Heart right ventricle (tissue), 16 donors: ENCODE measurements at regions not wholly inside any gene's neighbourhood (a gene's known extent, or its start where the extent isn't known, plus 50 kb on each side); places are given as distances from the start of the nearest gene placed in this dataset.

Experiments
- ATAC-seq, 8 donors: fragments of 200-7000 bp; cut with Tn5 transposase; one replicate each; pipeline ENCODE4 v1.9.1; 2020; ENCODE audit warnings: mild to moderate bottlenecking in 8 of 8, moderate library complexity in 8 of 8, moderate number of reproducible peaks in 1 of 8
- DNase-seq, 2 donors: peaks; one replicate each; pipeline ENCODE4 v3.0.0-alpha.2; 2020
- H3K27ac ChIP-seq, 10 donors: fragments of 200-600 bp; sonication (generic) in 2 of 10; one replicate each; pipeline versions ENCODE4 v1.5.0 to v1.8.0; 2020 to 2022; ENCODE audit warnings: mild to moderate bottlenecking in 3 of 10
- H3K27me3 ChIP-seq, 7 donors: fragments of 200-600 bp; one replicate each; pipeline ENCODE4 v1.8.0; 2021 to 2022; ENCODE audit warnings: mild to moderate bottlenecking in 2 of 7
- H3K36me3 ChIP-seq, 9 donors: fragments of 200-600 bp; sonication (generic) in 1 of 9; one replicate each; pipeline versions ENCODE4 v1.5.0 to v1.8.0; 2020 to 2022; ENCODE audit warnings: mild to moderate bottlenecking in 2 of 9
- H3K4me1 ChIP-seq, 9 donors: fragments of 200-600 bp; sonication (generic) in 1 of 9; one replicate each; pipeline versions ENCODE4 v1.5.0 to v1.8.0; 2020 to 2022; ENCODE audit warnings: mild to moderate bottlenecking in 4 of 9
- H3K4me3 ChIP-seq, 10 donors: fragments of 200-600 bp; sonication (generic) in 2 of 10; one replicate each; pipeline versions ENCODE4 v1.5.0 to v1.8.0; 2020 to 2022; ENCODE audit warnings: mild to moderate bottlenecking in 7 of 10, moderate library complexity in 2 of 10
- H3K9me3 ChIP-seq, 11 donors: fragments of 200-600 bp in 10 of 11; sonication (generic) in 2 of 11; one replicate each; pipeline versions ENCODE4 v1.5.0 to v1.8.0; 2013 to 2022; ENCODE audit warnings: mild to moderate bottlenecking in 2 of 11, control low read depth in 1 of 11, moderate library complexity in 1 of 11
- WGBS, 2 donors: extraction: QIAGEN DNeasy Blood & Tissue Kit; methylation state at CpG; one replicate each; pipeline ENCODE4 v1.1.7; 2013; ENCODE audit warnings: inconsistent platforms in 1 of 2; 5-methylcytosine and 5-hydroxymethylcytosine counted together
- intact Hi-C, 10 donors: fragments of 100-400 bp; cut with DNase I; formaldehyde crosslinking; loops; one replicate each; pipeline versions ENCODE4 v1.11.1 to v1.14.2; 2022
- TF ChIP-seq, protein P1 (sequence below), 9 donors: fragments of 200-600 bp; sonication (generic) in 2 of 9; IDR thresholded peaks; one replicate each; pipeline versions ENCODE4 v1.5.0 to v1.8.0; 2021 to 2022; ENCODE audit warnings: antibody characterized with exemption in 9 of 9, mild to moderate bottlenecking in 5 of 9, moderate library complexity in 1 of 9
- donor health status: Arrhythmogenic right ventricular cardiomyopathy.
- donor health status: ischemic (EF 13 %, LVEDD 7.1; RV severe dilation, severe dysfunction).
- donor health status: healthy with polysubstance abuse.
- donor health status: DM: no; HTN: yes; CAD: no.
- donor health status: DM: no; HTN: no; CAD: no.
- donor health status: ischemic (EF 25% LVEDD 6.9; RV normal size, moderate dysfunction).
- donor health status: ischemic (EF 25% LVEDD 5.7; RV mildly dilated, moderate dysfunction).
- donor health status: healthy.
- donor health status: DM: yes; HTN: yes; CAD: no.
- donor health status: Ischemic cardiomyopathy.
- donor health status: ischemic (EF 35%, LVEDD 5.7; RV mildly dilated, moderate dysfunction).
- donor health status: nonischemic (EF 11% LVEDD 7.7; RV severe dilation, severe dysfunction).
- donor health status: DM: yes; HTN: yes; CAD: no.
- donor health status: PGD.
- donor health status: ischemic (EF 29% LVEDD 5.4; RV normal size, mild dysfunction).
- donor health status: nonischemic (EF 23%, LVEDD 6.1; RV moderate dilation, normal function).

DNA sequence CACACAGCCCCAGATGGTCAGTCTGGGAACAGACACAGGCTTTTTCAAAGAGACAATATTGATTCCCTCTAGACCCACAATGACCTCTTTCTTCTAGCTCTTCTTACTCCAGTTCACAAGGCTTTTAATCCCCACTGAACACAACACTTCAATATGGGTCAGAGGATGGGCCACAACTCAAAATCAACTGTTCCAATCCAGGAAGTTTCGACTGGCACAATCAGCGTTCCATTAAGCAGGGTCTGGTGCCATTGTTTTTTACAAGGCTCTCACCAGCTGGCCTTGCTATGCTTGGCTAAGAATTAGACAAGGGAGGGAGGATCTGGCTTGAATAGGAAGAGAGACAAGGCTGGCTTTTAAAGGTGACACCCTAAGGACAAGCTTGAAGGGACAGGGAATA, 199.4 kb upstream of the SLC24A2 start:
- Histone ChIP-seq H3K36me3 (no peaks in the 10 kb centered on the region), H3K9me3 (peaks cover 0 to 14% (median 0%) of the 10 kb centered on the region in 11 donors), H3K4me1 (no peaks in the 10 kb centered on the region), H3K4me3 (no peak overlapping the region), H3K27me3 (no peaks in the 10 kb centered on the region), H3K27ac (no peak overlapping the region)
- TF ChIP-seq, protein P1, sequence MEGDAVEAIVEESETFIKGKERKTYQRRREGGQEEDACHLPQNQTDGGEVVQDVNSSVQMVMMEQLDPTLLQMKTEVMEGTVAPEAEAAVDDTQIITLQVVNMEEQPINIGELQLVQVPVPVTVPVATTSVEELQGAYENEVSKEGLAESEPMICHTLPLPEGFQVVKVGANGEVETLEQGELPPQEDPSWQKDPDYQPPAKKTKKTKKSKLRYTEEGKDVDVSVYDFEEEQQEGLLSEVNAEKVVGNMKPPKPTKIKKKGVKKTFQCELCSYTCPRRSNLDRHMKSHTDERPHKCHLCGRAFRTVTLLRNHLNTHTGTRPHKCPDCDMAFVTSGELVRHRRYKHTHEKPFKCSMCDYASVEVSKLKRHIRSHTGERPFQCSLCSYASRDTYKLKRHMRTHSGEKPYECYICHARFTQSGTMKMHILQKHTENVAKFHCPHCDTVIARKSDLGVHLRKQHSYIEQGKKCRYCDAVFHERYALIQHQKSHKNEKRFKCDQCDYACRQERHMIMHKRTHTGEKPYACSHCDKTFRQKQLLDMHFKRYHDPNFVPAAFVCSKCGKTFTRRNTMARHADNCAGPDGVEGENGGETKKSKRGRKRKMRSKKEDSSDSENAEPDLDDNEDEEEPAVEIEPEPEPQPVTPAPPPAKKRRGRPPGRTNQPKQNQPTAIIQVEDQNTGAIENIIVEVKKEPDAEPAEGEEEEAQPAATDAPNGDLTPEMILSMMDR (IDR thresholded peaks at IDR 0.05): no peak
- intact Hi-C loops: no loop called here
- no peak for DNase-seq
- no peak for ATAC-seq
- WGBS, 2 donors: 59 to 69% methylated on average over 2 of the region's 2 CpGs

DNA sequence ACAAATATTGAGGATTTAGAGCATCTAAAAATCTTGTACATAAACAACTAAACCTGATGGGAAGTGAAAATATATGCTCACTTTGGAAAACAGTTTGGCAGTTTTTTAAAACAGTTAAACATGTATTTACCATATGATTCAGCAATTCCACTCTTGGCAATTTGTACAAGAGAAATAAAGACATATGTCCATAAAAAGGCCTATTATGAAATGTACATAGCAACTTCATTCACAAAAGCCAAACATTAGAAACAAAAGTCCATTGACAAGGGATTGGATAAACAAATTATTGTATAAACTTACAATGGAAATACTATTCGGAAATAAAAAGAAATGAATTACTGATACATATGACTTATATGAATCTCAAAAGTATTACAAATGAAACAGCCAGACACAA, 196.2 kb upstream of the SLC24A2 start:
- Histone ChIP-seq H3K4me1 (no peaks in the 10 kb centered on the region), H3K9me3 (peaks cover 0 to 15% (median 0%) of the 10 kb centered on the region in 11 donors), H3K4me3 (no peak overlapping the region), H3K36me3 (no peaks in the 10 kb centered on the region), H3K27me3 (no peaks in the 10 kb centered on the region), H3K27ac (no peak overlapping the region)
- intact Hi-C loops: no loop called here
- TF ChIP-seq, protein P1 (IDR thresholded peaks at IDR 0.05): no peak
- WGBS, 2 donors: 97 to 98% methylated on average over 1 of the region's 1 CpG
- DNase-seq (no peak), ATAC-seq (no peak)

DNA sequence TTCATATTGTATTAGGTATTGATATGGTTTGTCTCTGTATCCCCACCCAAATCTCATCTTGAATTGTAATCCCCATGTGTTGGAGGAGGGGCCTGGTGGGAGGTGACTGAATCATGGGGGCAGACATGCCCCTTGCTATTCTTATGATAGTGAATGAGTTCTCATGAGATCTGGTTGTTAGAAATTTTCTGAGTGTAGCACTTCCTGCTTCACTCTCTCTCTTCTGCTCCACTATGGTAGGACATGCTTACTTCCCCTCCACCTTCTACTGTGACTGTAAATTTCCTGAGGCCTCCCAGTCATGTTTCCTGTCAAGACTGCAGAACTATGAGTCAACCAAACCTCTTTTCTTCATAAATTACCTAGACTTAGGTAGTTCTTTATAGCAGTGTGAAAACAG, 187.4 kb upstream of the SLC24A2 start:
- Histone ChIP-seq H3K9me3 (no peaks in the 10 kb centered on the region), H3K27me3 (no peaks in the 10 kb centered on the region), H3K4me3 (no peak overlapping the region), H3K36me3 (no peaks in the 10 kb centered on the region), H3K4me1 (no peaks in the 10 kb centered on the region), H3K27ac (no peak overlapping the region)
- ATAC-seq (no peak), DNase-seq (no peak)
- intact Hi-C loops: no loop called here
- TF ChIP-seq, protein P1 (IDR thresholded peaks at IDR 0.05): no peak

DNA sequence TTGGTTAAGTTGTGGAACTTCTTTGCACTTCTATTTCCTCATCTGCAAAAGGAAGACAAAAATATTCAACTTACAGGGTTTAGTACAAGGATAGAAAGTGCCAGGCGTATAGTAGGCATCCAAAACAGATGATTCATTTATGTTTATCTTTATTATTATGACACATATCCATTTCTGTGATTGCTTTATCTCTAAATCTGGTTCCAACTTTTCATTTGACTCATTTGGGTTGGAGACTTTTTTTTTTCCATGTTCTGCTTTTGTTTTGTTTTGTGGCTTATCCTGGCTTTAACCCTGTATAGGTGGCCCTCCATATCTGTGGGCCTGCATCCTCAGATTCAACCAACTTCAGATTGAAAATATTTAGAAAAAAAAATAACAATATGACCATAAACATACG, 186.7 kb upstream of the SLC24A2 start:
- intact Hi-C loops: no loop called here
- Histone ChIP-seq H3K4me1 (no peaks in the 10 kb centered on the region), H3K36me3 (no peaks in the 10 kb centered on the region), H3K27ac (no peak overlapping the region), H3K27me3 (no peaks in the 10 kb centered on the region), H3K4me3 (no peak overlapping the region), H3K9me3 (no peaks in the 10 kb centered on the region)
- DNase-seq (no peak), ATAC-seq (no peak)
- TF ChIP-seq, protein P1 (IDR thresholded peaks at IDR 0.05): no peak
- WGBS, 2 donors: 80 to 85% methylated on average over 2 of the region's 2 CpGs

DNA sequence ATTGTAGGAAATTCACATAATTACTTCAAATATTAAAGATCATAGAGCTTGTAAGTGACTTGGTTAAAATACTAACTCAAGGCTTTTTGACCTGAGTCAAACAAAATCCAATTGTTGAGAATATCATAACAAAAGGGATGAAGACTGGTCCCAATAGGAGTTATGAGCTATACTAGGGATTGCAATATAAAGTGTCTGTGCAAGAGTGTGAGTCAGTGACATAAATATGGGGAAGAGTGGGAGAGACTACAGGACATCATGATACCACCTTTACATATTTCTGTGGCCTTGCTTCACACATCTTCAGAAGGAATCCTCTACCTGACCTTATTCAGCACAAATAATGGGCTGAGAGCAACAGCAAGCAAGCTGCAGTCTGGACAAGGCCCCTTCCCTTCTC, 180.9 kb upstream of the SLC24A2 start:
- Histone ChIP-seq H3K27me3 (peaks cover 0 to 3% (median 0%) of the 10 kb centered on the region in 7 donors), H3K36me3 (no peaks in the 10 kb centered on the region), H3K4me3 (no peak overlapping the region), H3K9me3 (no peaks in the 10 kb centered on the region), H3K27ac (no peak overlapping the region), H3K4me1 (no peaks in the 10 kb centered on the region)
- DNase-seq: no peak
- TF ChIP-seq, protein P1 (IDR thresholded peaks at IDR 0.05): no peak
- ATAC-seq: no peak
- intact Hi-C loops: loop anchor here in 1 of 10 donors (10.0 kb wide), 1 partner anchor 155 kb away; no protein-coding TSS in a partner anchor
